ENCODE measurements at regions not wholly inside any gene's neighbourhood (a gene's known extent, or its start where the extent isn't known, plus 50 kb on each side); places are given as distances from the start of the nearest gene placed in this dataset.

DNA sequence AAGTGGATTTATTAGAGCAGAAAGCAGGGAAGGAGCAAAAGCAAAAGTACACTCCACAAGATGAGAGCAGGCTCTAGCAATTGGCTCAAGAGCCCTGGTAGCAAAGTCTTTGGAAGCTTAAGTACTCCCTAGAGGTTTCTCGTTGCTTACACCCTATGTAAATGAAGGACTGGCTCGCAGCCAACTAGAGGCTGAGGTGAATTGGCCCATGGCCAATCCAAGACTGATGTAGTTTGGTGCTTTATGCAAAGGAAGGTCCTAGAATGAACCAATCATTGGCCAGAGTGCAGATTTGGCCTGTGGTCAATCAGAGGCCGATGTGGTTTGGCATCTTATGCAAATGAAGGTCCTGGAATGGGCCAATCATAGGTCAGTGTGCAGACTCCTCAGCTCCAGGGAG, 191.3 kb upstream of the ARID1B start:
- TF ChIP-seq, protein P1, sequence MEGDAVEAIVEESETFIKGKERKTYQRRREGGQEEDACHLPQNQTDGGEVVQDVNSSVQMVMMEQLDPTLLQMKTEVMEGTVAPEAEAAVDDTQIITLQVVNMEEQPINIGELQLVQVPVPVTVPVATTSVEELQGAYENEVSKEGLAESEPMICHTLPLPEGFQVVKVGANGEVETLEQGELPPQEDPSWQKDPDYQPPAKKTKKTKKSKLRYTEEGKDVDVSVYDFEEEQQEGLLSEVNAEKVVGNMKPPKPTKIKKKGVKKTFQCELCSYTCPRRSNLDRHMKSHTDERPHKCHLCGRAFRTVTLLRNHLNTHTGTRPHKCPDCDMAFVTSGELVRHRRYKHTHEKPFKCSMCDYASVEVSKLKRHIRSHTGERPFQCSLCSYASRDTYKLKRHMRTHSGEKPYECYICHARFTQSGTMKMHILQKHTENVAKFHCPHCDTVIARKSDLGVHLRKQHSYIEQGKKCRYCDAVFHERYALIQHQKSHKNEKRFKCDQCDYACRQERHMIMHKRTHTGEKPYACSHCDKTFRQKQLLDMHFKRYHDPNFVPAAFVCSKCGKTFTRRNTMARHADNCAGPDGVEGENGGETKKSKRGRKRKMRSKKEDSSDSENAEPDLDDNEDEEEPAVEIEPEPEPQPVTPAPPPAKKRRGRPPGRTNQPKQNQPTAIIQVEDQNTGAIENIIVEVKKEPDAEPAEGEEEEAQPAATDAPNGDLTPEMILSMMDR (IDR thresholded peaks at IDR 0.05): no peak
- no peak for TF ChIP-seq POLR2A (IDR thresholded peaks at IDR 0.05)
